ENCODE measurements at regions not wholly inside any gene's neighbourhood (a gene's known extent, or its start where the extent isn't known, plus 50 kb on each side); places are given as distances from the start of the nearest gene placed in this dataset.

DNA sequence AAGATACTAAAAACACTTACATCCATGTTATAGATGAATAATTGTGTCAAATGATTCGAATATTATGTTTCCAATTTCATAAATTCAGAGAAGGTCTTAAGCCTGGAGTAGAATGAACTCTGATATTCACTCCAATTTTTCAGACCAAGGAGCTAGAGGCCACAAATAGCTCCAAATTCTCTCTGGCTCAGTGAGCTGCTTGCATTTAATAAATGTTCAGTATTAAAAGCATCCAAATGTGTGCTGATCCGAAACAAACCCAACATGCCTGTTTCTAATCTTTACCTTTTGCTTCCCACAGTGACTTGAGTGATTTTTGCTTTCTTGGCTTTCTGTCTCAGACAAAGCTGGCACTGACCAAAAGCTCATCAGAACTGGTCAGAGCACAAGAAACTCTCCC lies 291.4 kb downstream of the CCDC85A start:
- no peaks in the 10 kb centered on the region for H4K20me1 ChIP-seq (ENCODE audit: insufficient read depth, poor library complexity, severe bottlenecking)
- H3K27ac ChIP-seq = no peak overlapping the region
- H3K27me3 ChIP-seq = no peaks in the 10 kb centered on the region
- H3K36me3 ChIP-seq (replicated peaks; ENCODE audit: insufficient read depth, low read depth) = no peaks in the 10 kb centered on the region
- no peaks in the 10 kb centered on the region for H3K9me3 ChIP-seq (ENCODE audit: low read depth)
- H3K9me2 ChIP-seq (replicated peaks; ENCODE audit: insufficient read depth) = no peaks in the 10 kb centered on the region
- no peak for DNase-seq (ENCODE audit: low spot score)
- no peak overlapping the region for H3K4me2 ChIP-seq
- H3K79me2 ChIP-seq = no peaks in the 10 kb centered on the region
- WGBS (ENCODE audit: low lambda C conversion rate, missing lambda C conversion rate) = 88% methylated on average over 2 of the region's 2 CpGs
- H3K4me1 ChIP-seq (ENCODE audit: insufficient read depth) = no peaks in the 10 kb centered on the region
- H3K4me3 ChIP-seq = no peak overlapping the region
- no peak overlapping the region for H2AFZ ChIP-seq
- TF ChIP-seq CTCF (IDR thresholded peaks at IDR 0.05; ENCODE audit: poor library complexity) (no peak), EZH2phosphoT487 (IDR thresholded peaks at IDR 0.05; ENCODE audit: low read depth, severe bottlenecking, unreplicated experiment) (no peak), EZH2 (IDR thresholded peaks at IDR 0.05; ENCODE audit: borderline replicate concordance) (no peak)

DNA sequence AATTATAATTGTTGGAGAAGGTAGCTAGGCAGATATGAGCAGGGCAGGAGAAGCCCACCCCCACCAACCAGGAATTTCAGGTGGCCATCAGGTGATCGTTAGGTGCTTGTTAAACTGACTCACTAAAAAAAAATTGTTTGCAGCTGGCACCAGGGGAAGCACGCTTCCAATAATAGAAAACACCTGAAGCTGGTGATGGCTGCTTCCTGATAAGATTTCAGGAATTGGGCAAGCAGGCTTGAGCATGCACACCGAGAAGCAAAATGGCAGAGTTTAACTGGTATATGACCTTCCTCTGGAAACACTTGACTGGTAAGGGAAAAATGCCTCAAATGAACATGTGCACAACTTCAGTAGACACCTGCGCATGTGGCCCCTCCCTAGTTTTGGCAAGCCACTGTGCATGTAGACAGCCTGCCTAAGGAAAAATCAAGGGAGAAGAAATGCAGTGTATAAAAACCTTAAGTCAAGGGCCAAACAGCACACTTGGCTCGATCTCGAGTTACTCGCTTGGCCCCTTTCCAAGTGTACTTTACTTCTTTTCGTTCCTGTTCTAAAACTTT lies 292.8 kb downstream of the CCDC85A start:
- H3K79me2 ChIP-seq = no peaks in the 10 kb centered on the region
- no peaks in the 10 kb centered on the region for H3K4me1 ChIP-seq (ENCODE audit: insufficient read depth)
- no peaks in the 10 kb centered on the region for H3K9me2 ChIP-seq (replicated peaks; ENCODE audit: insufficient read depth)
- no peaks in the 10 kb centered on the region for H4K20me1 ChIP-seq (ENCODE audit: insufficient read depth, poor library complexity, severe bottlenecking)
- no peak for DNase-seq (ENCODE audit: low spot score)
- TF ChIP-seq EZH2phosphoT487 (IDR thresholded peaks at IDR 0.05; ENCODE audit: low read depth, severe bottlenecking, unreplicated experiment) (no peak), EZH2 (IDR thresholded peaks at IDR 0.05; ENCODE audit: borderline replicate concordance) (no peak), CTCF (IDR thresholded peaks at IDR 0.05; ENCODE audit: poor library complexity) (no peak)
- no peak overlapping the region for H3K27ac ChIP-seq
- no peaks in the 10 kb centered on the region for H3K27me3 ChIP-seq
- 76% methylated on average over 8 of the region's 8 CpGs for WGBS (ENCODE audit: low lambda C conversion rate, missing lambda C conversion rate)
- H3K4me3 ChIP-seq = no peak overlapping the region
- no peaks in the 10 kb centered on the region for H3K36me3 ChIP-seq (replicated peaks; ENCODE audit: insufficient read depth, low read depth)
- H2AFZ ChIP-seq = no peak overlapping the region
- no peaks in the 10 kb centered on the region for H3K9me3 ChIP-seq (ENCODE audit: low read depth)
- H3K4me2 ChIP-seq = no peak overlapping the region

- TF ChIP-seq EZH2phosphoT487 (IDR thresholded peaks at IDR 0.05; ENCODE audit: low read depth, severe bottlenecking, unreplicated experiment) (no peak), CTCF (IDR thresholded peaks at IDR 0.05; ENCODE audit: poor library complexity) (no peak), EZH2 (IDR thresholded peaks at IDR 0.05; ENCODE audit: borderline replicate concordance) (no peak)
- no peaks in the 10 kb centered on the region for H3K9me3 ChIP-seq (ENCODE audit: low read depth)
These were observed 294.2 kb downstream of the CCDC85A start for GRCh38 chr2:56478027-56478426.

GRCh38 chr2:56483081-56483480 lies 299.3 kb downstream of the CCDC85A start:
- Histone ChIP-seq H3K4me2 (no peak overlapping the region), H3K4me1 (ENCODE audit: insufficient read depth) (no peaks in the 10 kb centered on the region), H3K27ac (no peak overlapping the region), H2AFZ (no peak overlapping the region), H3K4me3 (no peak overlapping the region), H3K9me3 (ENCODE audit: low read depth) (no peaks in the 10 kb centered on the region), H3K36me3 (replicated peaks; ENCODE audit: insufficient read depth, low read depth) (no peaks in the 10 kb centered on the region), H3K79me2 (no peaks in the 10 kb centered on the region), H3K27me3 (no peaks in the 10 kb centered on the region), H3K9me2 (replicated peaks; ENCODE audit: insufficient read depth) (no peaks in the 10 kb centered on the region), H4K20me1 (ENCODE audit: insufficient read depth, poor library complexity, severe bottlenecking) (no peaks in the 10 kb centered on the region)
- no peak for DNase-seq (ENCODE audit: low spot score)
- TF ChIP-seq EZH2 (IDR thresholded peaks at IDR 0.05; ENCODE audit: borderline replicate concordance) (no peak), CTCF (IDR thresholded peaks at IDR 0.05; ENCODE audit: poor library complexity) (no peak), EZH2phosphoT487 (IDR thresholded peaks at IDR 0.05; ENCODE audit: low read depth, severe bottlenecking, unreplicated experiment) (no peak)
- WGBS (ENCODE audit: low lambda C conversion rate, missing lambda C conversion rate) = 66% methylated on average over 2 of the region's 2 CpGs

More at GRCh38 chr2:56478027-56478426, 294.2 kb downstream of the CCDC85A start:
- no peaks in the 10 kb centered on the region for H3K4me1 ChIP-seq (ENCODE audit: insufficient read depth)
- H4K20me1 ChIP-seq (ENCODE audit: insufficient read depth, poor library complexity, severe bottlenecking) = no peaks in the 10 kb centered on the region
- no peaks in the 10 kb centered on the region for H3K79me2 ChIP-seq
- no peak overlapping the region for H3K4me3 ChIP-seq
- no peak overlapping the region for H3K4me2 ChIP-seq
- no peaks in the 10 kb centered on the region for H3K36me3 ChIP-seq (replicated peaks; ENCODE audit: insufficient read depth, low read depth)
- H2AFZ ChIP-seq = no peak overlapping the region
- no peaks in the 10 kb centered on the region for H3K9me2 ChIP-seq (replicated peaks; ENCODE audit: insufficient read depth)
- no peak for DNase-seq (ENCODE audit: low spot score)
- H3K27me3 ChIP-seq = no peaks in the 10 kb centered on the region
- H3K27ac ChIP-seq = no peak overlapping the region

Measured in hepatocyte (in vitro differentiated cells).